ENCODE measurements at regions not wholly inside any gene's neighbourhood (a gene's known extent, or its start where the extent isn't known, plus 50 kb on each side); places are given as distances from the start of the nearest gene placed in this dataset.

GRCh38 chr6:25009393-25009710, 73.6 kb upstream of the RIPOR2 start:
- H3K4me3 ChIP-seq (ENCODE audit: low read length), result peak overlapping the region; percentile 17
- Mint-ChIP-seq H3K27me3 (no peaks in the 10 kb centered on the region), H3K9me3 (no peaks in the 10 kb centered on the region), H3K36me3 (peaks cover 0 to 4% (median 0%) of the 10 kb centered on the region in 5 donors), H3K4me1 (peaks cover 56 to 92% (median 74%) of the 10 kb centered on the region in 7 donors), H3K27ac (peak overlapping the region; percentile 76 to 94 (median 88)), H3K4me3 (peak overlapping the region; percentile 68 to 85 (median 78))
- ChIA-PET POLR2A (interaction anchor here (0.8 to 55.8 kb wide), 14 partner anchors 11 to 177 kb away, joined by 3 to 1138 read pairs (median 4); partner anchors contain the start of gene RIPOR2), CTCF (interaction anchor here (0.7 to 2.2 kb wide), 8 partner anchors 8 to 156 kb away, joined by 3 to 13 read pairs (median 5); partner anchors contain the start of gene RIPOR2)
- intact Hi-C loops (cut with micrococcal nuclease), result loop anchor here in 1 of 2 donors (5.0 kb wide), 1 partner anchor 72 kb away; the partner anchor contains the start of gene RIPOR2
- H3K4me1 ChIP-seq (ENCODE audit: control insufficient read depth in 2 of 2, insufficient read depth in 2 of 2, low read length in 2 of 2), result peaks cover 46 to 53% of the 10 kb centered on the region in 2 donors
- no peak for ATAC-seq
- H3K27ac ChIP-seq (ENCODE audit: low read depth, low read length), result peak overlapping the region; percentile 24
- no peaks in the 10 kb centered on the region for H3K27me3 ChIP-seq (ENCODE audit: control insufficient read depth in 2 of 2, insufficient read depth in 2 of 2, low read length in 2 of 2)
- no peaks in the 10 kb centered on the region for H3K9me3 ChIP-seq (ENCODE audit: control insufficient read depth in 2 of 3, low read length in 3 of 3)
- DNase-seq, result peak in 7 of 9 donors; percentile 19 to 61 (median 50)
- H3K36me3 ChIP-seq (ENCODE audit: control insufficient read depth in 2 of 3, insufficient read depth in 3 of 3, low read length in 3 of 3), result no peaks in the 10 kb centered on the region

GRCh38 chr6:25010176-25010575, 74.4 kb upstream of the RIPOR2 start:
- Histone ChIP-seq H3K27me3 (ENCODE audit: control insufficient read depth in 2 of 2, insufficient read depth in 2 of 2, low read length in 2 of 2) (no peaks in the 10 kb centered on the region), H3K4me1 (ENCODE audit: control insufficient read depth in 2 of 2, insufficient read depth in 2 of 2, low read length in 2 of 2) (peaks cover 47 to 59% of the 10 kb centered on the region in 2 donors), H3K9me3 (ENCODE audit: control insufficient read depth in 2 of 3, low read length in 3 of 3) (no peaks in the 10 kb centered on the region), H3K27ac (ENCODE audit: low read depth, low read length) (no peak overlapping the region), H3K4me3 (ENCODE audit: low read length) (peak overlapping the region; percentile 17), H3K36me3 (ENCODE audit: control insufficient read depth in 2 of 3, insufficient read depth in 3 of 3, low read length in 3 of 3) (no peaks in the 10 kb centered on the region)
- Mint-ChIP-seq H3K27me3 (no peaks in the 10 kb centered on the region), H3K36me3 (peaks cover 0 to 4% (median 0%) of the 10 kb centered on the region in 5 donors), H3K27ac (peak overlapping the region; percentile 76 to 90 (median 88)), H3K4me3 (peak overlapping the region in 9 of 10 donors; percentile 53 to 85 (median 80)), H3K9me3 (no peaks in the 10 kb centered on the region), H3K4me1 (peaks cover 61 to 92% (median 74%) of the 10 kb centered on the region in 7 donors)
- ChIA-PET POLR2A (interaction anchor here (1.2 to 55.8 kb wide), 9 partner anchors 12 to 177 kb away, joined by 3 to 1138 read pairs (median 6); partner anchors contain the start of gene RIPOR2), CTCF (interaction anchor here (0.7 to 2.2 kb wide), 4 partner anchors 8 to 157 kb away, joined by 3 to 13 read pairs (median 8); no protein-coding TSS in a partner anchor)
- ATAC-seq (no peak), DNase-seq (peak in 1 of 9 donors; percentile 33)
- intact Hi-C loops (cut with micrococcal nuclease), result loop anchor here in 1 of 2 donors (10.0 kb wide), 1 partner anchor 515 kb away; the partner anchor contains the start of gene ALDH5A1

- peak overlapping the region in 5 of 9 donors; percentile 37 to 85 (median 59) for H3K27ac Mint-ChIP-seq
- POLR2A ChIA-PET, result interaction anchor here (7.7 kb wide), 1 partner anchor 77 kb away, joined by 84 read pairs; the partner anchor contains the start of gene RIPOR2
- Histone ChIP-seq H3K36me3 (ENCODE audit: control insufficient read depth in 2 of 3, insufficient read depth in 3 of 3, low read length in 3 of 3) (no peaks in the 10 kb centered on the region), H3K4me3 (ENCODE audit: low read length) (no peak overlapping the region), H3K27ac (ENCODE audit: low read depth, low read length) (no peak overlapping the region), H3K9me3 (ENCODE audit: control insufficient read depth in 2 of 3, low read length in 3 of 3) (no peaks in the 10 kb centered on the region), H3K4me1 (ENCODE audit: control insufficient read depth in 2 of 2, insufficient read depth in 2 of 2, low read length in 2 of 2) (peaks cover 46 to 64% of the 10 kb centered on the region in 2 donors), H3K27me3 (ENCODE audit: control insufficient read depth in 2 of 2, insufficient read depth in 2 of 2, low read length in 2 of 2) (no peaks in the 10 kb centered on the region)
- intact Hi-C loops (cut with micrococcal nuclease), result loop anchor here in 1 of 2 donors (10.0 kb wide), 1 partner anchor 516 kb away; the partner anchor contains the start of gene ALDH5A1
- DNase-seq (no peak), ATAC-seq (no peak)
- CTCF ChIA-PET, result no interaction called here
- H3K27me3 Mint-ChIP-seq, result no peaks in the 10 kb centered on the region
- H3K9me3 Mint-ChIP-seq, result no peaks in the 10 kb centered on the region
- peaks cover 0 to 4% (median 0%) of the 10 kb centered on the region in 5 donors for H3K36me3 Mint-ChIP-seq
- H3K4me1 Mint-ChIP-seq, result peaks cover 61 to 91% (median 72%) of the 10 kb centered on the region in 7 donors
- H3K4me3 Mint-ChIP-seq, result peak overlapping the region in 2 of 10 donors; percentile 6 to 31
Measured at GRCh38 chr6:25010902-25011625, 75.3 kb upstream of the RIPOR2 start.

GRCh38 chr6:25012657-25013056, 76.9 kb upstream of the RIPOR2 start:
- no peaks in the 10 kb centered on the region for H3K9me3 ChIP-seq (ENCODE audit: control insufficient read depth in 2 of 3, low read length in 3 of 3)
- Mint-ChIP-seq H3K27me3 (no peaks in the 10 kb centered on the region), H3K27ac (peak overlapping the region in 3 of 9 donors; percentile 52 to 94 (median 67)), H3K9me3 (no peaks in the 10 kb centered on the region), H3K4me1 (peaks cover 58 to 90% (median 72%) of the 10 kb centered on the region in 7 donors), H3K36me3 (peaks cover 0 to 4% (median 0%) of the 10 kb centered on the region in 5 donors), H3K4me3 (no peak overlapping the region)
- H3K4me3 ChIP-seq (ENCODE audit: low read length), result no peak overlapping the region
- H3K36me3 ChIP-seq (ENCODE audit: control insufficient read depth in 2 of 3, insufficient read depth in 3 of 3, low read length in 3 of 3), result no peaks in the 10 kb centered on the region
- ATAC-seq (no peak), DNase-seq (no peak)
- peaks cover 33 to 56% of the 10 kb centered on the region in 2 donors for H3K4me1 ChIP-seq (ENCODE audit: control insufficient read depth in 2 of 2, insufficient read depth in 2 of 2, low read length in 2 of 2)
- CTCF ChIA-PET, result interaction anchor here (0.6 to 0.9 kb wide), 2 partner anchors 64 to 96 kb away, joined by 3 read pairs; no protein-coding TSS in a partner anchor
- intact Hi-C loops (cut with micrococcal nuclease), result loop anchor here in 1 of 2 donors (10.0 kb wide), 1 partner anchor 518 kb away; the partner anchor contains the start of gene ALDH5A1
- H3K27me3 ChIP-seq (ENCODE audit: control insufficient read depth in 2 of 2, insufficient read depth in 2 of 2, low read length in 2 of 2), result no peaks in the 10 kb centered on the region
- POLR2A ChIA-PET, result interaction anchor here (0.7 to 7.7 kb wide), 6 partner anchors 17 to 173 kb away, joined by 3 to 84 read pairs (median 4); partner anchors contain the start of gene RIPOR2
- H3K27ac ChIP-seq (ENCODE audit: low read depth, low read length), result no peak overlapping the region

GRCh38 chr6:25013246-25013645, 77.5 kb upstream of the RIPOR2 start:
- Histone ChIP-seq H3K4me3 (ENCODE audit: low read length) (no peak overlapping the region), H3K36me3 (ENCODE audit: control insufficient read depth in 2 of 3, insufficient read depth in 3 of 3, low read length in 3 of 3) (no peaks in the 10 kb centered on the region), H3K27me3 (ENCODE audit: control insufficient read depth in 2 of 2, insufficient read depth in 2 of 2, low read length in 2 of 2) (no peaks in the 10 kb centered on the region), H3K27ac (ENCODE audit: low read depth, low read length) (no peak overlapping the region), H3K9me3 (ENCODE audit: control insufficient read depth in 2 of 3, low read length in 3 of 3) (no peaks in the 10 kb centered on the region), H3K4me1 (ENCODE audit: control insufficient read depth in 2 of 2, insufficient read depth in 2 of 2, low read length in 2 of 2) (peaks cover 30 to 55% of the 10 kb centered on the region in 2 donors)
- ChIA-PET CTCF (interaction anchor here (0.6 to 2.2 kb wide), 4 partner anchors 22 to 97 kb away, joined by 3 to 7 read pairs (median 4); partner anchors contain the start of gene RIPOR2), POLR2A (interaction anchor here (0.7 to 7.7 kb wide), 10 partner anchors 8 to 173 kb away, joined by 3 to 84 read pairs (median 4); partner anchors contain the start of gene RIPOR2)
- H3K27ac Mint-ChIP-seq, result peak overlapping the region in 7 of 9 donors; percentile 33 to 94 (median 69)
- peaks cover 55 to 90% (median 72%) of the 10 kb centered on the region in 7 donors for H3K4me1 Mint-ChIP-seq
- peaks cover 0 to 4% (median 0%) of the 10 kb centered on the region in 5 donors for H3K36me3 Mint-ChIP-seq
- intact Hi-C loops (cut with micrococcal nuclease), result loop anchor here in 1 of 2 donors (10.0 kb wide), 1 partner anchor 518 kb away; the partner anchor contains the start of gene ALDH5A1
- ATAC-seq (no peak), DNase-seq (no peak)
- no peaks in the 10 kb centered on the region for H3K27me3 Mint-ChIP-seq
- no peak overlapping the region for H3K4me3 Mint-ChIP-seq
- no peaks in the 10 kb centered on the region for H3K9me3 Mint-ChIP-seq

GRCh38 chr6:25014369-25014768, 78.6 kb upstream of the RIPOR2 start:
- intact Hi-C loops (cut with micrococcal nuclease), result loop anchor here in 1 of 2 donors (10.0 kb wide), 1 partner anchor 520 kb away; the partner anchor contains the start of gene ALDH5A1
- no peaks in the 10 kb centered on the region for H3K27me3 ChIP-seq (ENCODE audit: control insufficient read depth in 2 of 2, insufficient read depth in 2 of 2, low read length in 2 of 2)
- CTCF ChIA-PET, result interaction anchor here (0.7 to 7.3 kb wide), 10 partner anchors 13 to 171 kb away, joined by 3 to 77 read pairs (median 6); partner anchors contain the start of gene RIPOR2
- no peaks in the 10 kb centered on the region for H3K27me3 Mint-ChIP-seq
- no peaks in the 10 kb centered on the region for H3K9me3 ChIP-seq (ENCODE audit: control insufficient read depth in 2 of 3, low read length in 3 of 3)
- H3K4me1 ChIP-seq (ENCODE audit: control insufficient read depth in 2 of 2, insufficient read depth in 2 of 2, low read length in 2 of 2), result peaks cover 19 to 44% of the 10 kb centered on the region in 2 donors
- H3K4me3 ChIP-seq (ENCODE audit: low read length), result no peak overlapping the region
- no peaks in the 10 kb centered on the region for H3K9me3 Mint-ChIP-seq
- peak overlapping the region; percentile 73 for H3K27ac ChIP-seq (ENCODE audit: low read depth, low read length)
- H3K36me3 Mint-ChIP-seq, result peaks cover 0 to 4% (median 0%) of the 10 kb centered on the region in 5 donors
- no peak for ATAC-seq
- no peak for DNase-seq
- peak overlapping the region in 8 of 9 donors; percentile 84 to 99 (median 94) for H3K27ac Mint-ChIP-seq
- POLR2A ChIA-PET, result interaction anchor here (0.6 to 7.7 kb wide), 18 partner anchors 9 to 431 kb away, joined by 3 to 84 read pairs (median 6); partner anchors contain the start of genes C6orf62 and RIPOR2
- H3K4me3 Mint-ChIP-seq, result peak overlapping the region in 3 of 10 donors; percentile 9 to 63 (median 59)
- peaks cover 45 to 79% (median 60%) of the 10 kb centered on the region in 7 donors for H3K4me1 Mint-ChIP-seq
- no peaks in the 10 kb centered on the region for H3K36me3 ChIP-seq (ENCODE audit: control insufficient read depth in 2 of 3, insufficient read depth in 3 of 3, low read length in 3 of 3)
